A673 (cell line): ENCODE measurements at regions not wholly inside any gene's neighbourhood (a gene's known extent, or its start where the extent isn't known, plus 50 kb on each side); places are given as distances from the start of the nearest gene placed in this dataset.

Experiments used
- BruUV-seq: library from RNA; stranded (reverse); fragments of 400-500 nt; replicated peaks from 2 replicates; lab custom pipeline; 2021; lab: Mats Ljungman, UMichigan
- CTCF ChIA-PET: fragments of 300-600 bp; sonication (Branson Sonifier 250); formaldehyde crosslinking; loops from one replicate; lab custom pipeline; 2022; ENCODE audit warnings: antibody characterized with exemption; lab: Charles Lee
- POLR2A ChIA-PET: fragments of 300-600 bp; sonication (Branson Sonifier 250); formaldehyde crosslinking; loops from one replicate; lab custom pipeline; 2022; ENCODE audit warnings: antibody characterized with exemption; ENCODE audit not compliant: low non-redundant PET; lab: Charles Lee
- DNase-seq: peaks from one replicate; pipeline ENCODE4 v3.0.0-alpha.2; 2015; ENCODE audit warnings: low spot score
- H3K27ac ChIP-seq: fragments of 200-600 bp; sonication (generic); 2 replicates; pipeline ENCODE4 v1.5.1; 2016; ENCODE audit warnings: mixed run types, low read depth, mild to moderate bottlenecking, mixed read lengths, antibody characterized with exemption, low read length; ENCODE audit not compliant: poor library complexity, severe bottlenecking
- H3K27me3 ChIP-seq: fragments of 200-600 bp; sonication (generic); replicated peaks from 2 replicates; pipeline ENCODE4 v1.6.1; 2017; ENCODE audit warnings: mixed run types, low read depth, mild to moderate bottlenecking, mixed read lengths, antibody characterized with exemption, low read length; ENCODE audit not compliant: insufficient read depth, poor library complexity
- H3K36me3 ChIP-seq: fragments of 200-600 bp; sonication (generic); 2 replicates; pipeline ENCODE4 v1.6.1; 2016; ENCODE audit warnings: mixed run types, mild to moderate bottlenecking, mixed read lengths, antibody characterized with exemption, low read length; ENCODE audit not compliant: insufficient read depth, poor library complexity, severe bottlenecking
- H3K4me1 ChIP-seq: fragments of 200-600 bp; sonication (generic); 2 replicates; pipeline ENCODE4 v1.6.1; 2017; ENCODE audit warnings: mixed run types, mild to moderate bottlenecking, mixed read lengths, antibody characterized with exemption, low read length; ENCODE audit not compliant: insufficient read depth, poor library complexity, severe bottlenecking
- H3K4me3 ChIP-seq: fragments of 200-600 bp; sonication (generic); 2 replicates; pipeline ENCODE4 v1.5.1; 2016; ENCODE audit warnings: low read depth, mixed run types, mild to moderate bottlenecking, mixed read lengths, low read length; ENCODE audit not compliant: poor library complexity, severe bottlenecking
- H3K9me3 ChIP-seq: fragments of 200-600 bp; sonication (generic); 2 replicates; pipeline ENCODE4 v1.6.1; 2016; ENCODE audit warnings: mixed run types, low read depth, mild to moderate bottlenecking, mixed read lengths, antibody characterized with exemption, low read length; ENCODE audit not compliant: poor library complexity, severe bottlenecking
- CTCF ChIP-seq: fragments of 300-800, 200-600 bp; sonication (generic); conservative IDR thresholded peaks from 2 replicates; pipeline ENCODE4 v1.5.1; 2017; ENCODE audit warnings: low read depth, mild to moderate bottlenecking, antibody characterized with exemption, low read length, moderate library complexity, mixed read lengths
- EZH2 ChIP-seq: fragments of 200-600 bp; sonication (generic); IDR thresholded peaks from 2 replicates; pipeline ENCODE4 v1.6.1; 2017; ENCODE audit warnings: borderline replicate concordance, low read depth, mild to moderate bottlenecking, mixed read lengths, antibody characterized with exemption, low read length; ENCODE audit not compliant: poor library complexity, severe bottlenecking
- intact Hi-C: fragments of 100-400 bp; cut with micrococcal nuclease; formaldehyde crosslinking; loops from one replicate; pipeline ENCODE4 v1.10.0; 2022; ENCODE audit not compliant: unreplicated experiment

- no peak for DNase-seq
- Histone ChIP-seq H3K27ac (no peak overlapping the region), H3K4me3 (no peak overlapping the region), H3K36me3 (no peaks in the 10 kb centered on the region), H3K9me3 (no peaks in the 10 kb centered on the region), H3K27me3 (no peaks in the 10 kb centered on the region), H3K4me1 (no peaks in the 10 kb centered on the region)
- intact Hi-C loops = no loop called here
- TF ChIP-seq EZH2 (no peak), CTCF (no peak)
- ChIA-PET CTCF (no interaction called here), POLR2A (no interaction called here)
- BruUV-seq = no TSS peak
Measured at GRCh38 chr6:147990159-147990558, 352.5 kb upstream of the SASH1 start.

GRCh38 chr6:147991961-147992360 lies 350.7 kb upstream of the SASH1 start:
- ChIA-PET CTCF (no interaction called here), POLR2A (no interaction called here)
- TF ChIP-seq EZH2 (no peak), CTCF (no peak)
- Histone ChIP-seq H3K36me3 (no peaks in the 10 kb centered on the region), H3K27me3 (no peaks in the 10 kb centered on the region), H3K4me3 (no peak overlapping the region), H3K27ac (no peak overlapping the region), H3K9me3 (no peaks in the 10 kb centered on the region), H3K4me1 (no peaks in the 10 kb centered on the region)
- DNase-seq = no peak
- intact Hi-C loops = no loop called here
- no TSS peak for BruUV-seq

GRCh38 chr6:147999001-147999540 lies 343.6 kb upstream of the SASH1 start:
- intact Hi-C loops = no loop called here
- CTCF ChIA-PET = no interaction called here
- no peak overlapping the region for H3K4me3 ChIP-seq

More at GRCh38 chr6:147999001-147999540, 343.6 kb upstream of the SASH1 start:
- H3K9me3 ChIP-seq = no peaks in the 10 kb centered on the region
- no peaks in the 10 kb centered on the region for H3K27me3 ChIP-seq
- BruUV-seq = no TSS peak
- H3K4me1 ChIP-seq = peaks cover 2% of the 10 kb centered on the region
- DNase-seq = no peak
- H3K36me3 ChIP-seq = no peaks in the 10 kb centered on the region
- TF ChIP-seq EZH2 (no peak), CTCF (no peak)
- no peak overlapping the region for H3K27ac ChIP-seq
- POLR2A ChIA-PET = no interaction called here
